GM12864 (cell line): ENCODE measurements at regions not wholly inside any gene's neighbourhood (a gene's known extent, or its start where the extent isn't known, plus 50 kb on each side); places are given as distances from the start of the nearest gene placed in this dataset.

Source experiments
- DNase-seq: peaks from one replicate; pipeline ENCODE4 v3.0.0-alpha.2; 2011; ENCODE audit warnings: low read depth
- H3K4me3 ChIP-seq: 2 replicates; pipeline ENCODE4 v1.5.1; 2011; ENCODE audit warnings: mild to moderate bottlenecking, low read depth, low read length, control low read depth
- CTCF ChIP-seq: IDR thresholded peaks from 2 replicates; pipeline ENCODE4 v1.5.1; 2011; ENCODE audit warnings: low read depth, mild to moderate bottlenecking, moderate library complexity, low read length, control low read depth, inconsistent platforms; ENCODE audit errors: missing control alignments

DNA sequence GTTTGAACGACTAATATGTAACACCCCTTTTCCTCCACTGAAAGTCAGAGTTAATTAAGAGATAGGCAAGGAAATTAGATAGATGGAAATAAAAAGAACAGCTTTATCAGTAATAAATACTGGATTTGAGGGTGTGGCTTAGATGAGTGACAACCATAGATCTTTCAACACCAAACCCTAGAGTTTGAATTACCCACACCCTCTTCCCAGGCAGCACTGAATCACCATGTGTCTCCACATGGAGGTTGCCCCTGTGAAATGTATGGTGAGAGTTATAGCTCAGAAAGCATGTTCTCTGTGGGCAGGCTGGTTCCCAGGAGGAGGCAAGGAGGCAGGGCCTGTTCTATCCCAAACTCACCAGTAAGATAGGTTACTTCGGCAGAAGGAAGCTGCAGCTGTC lies 69.7 kb downstream of the TMEM174 start:
- no peak for DNase-seq
- no peak for TF ChIP-seq CTCF
- H3K4me3 ChIP-seq = no peak overlapping the region

GRCh38 chr5:73238873-73239272 lies 65.9 kb downstream of the TMEM174 start:
- no peak overlapping the region for H3K4me3 ChIP-seq
- no peak for DNase-seq
- TF ChIP-seq CTCF = no peak

- no peak for TF ChIP-seq CTCF
- no peak for DNase-seq
- no peak overlapping the region for H3K4me3 ChIP-seq
Measured at GRCh38 chr5:73236541-73237128, 63.6 kb downstream of the TMEM174 start.

GRCh38 chr5:73234204-73234555 lies 61.2 kb downstream of the TMEM174 start:
- H3K4me3 ChIP-seq = no peak overlapping the region
- no peak for TF ChIP-seq CTCF
- DNase-seq = no peak

- no peak overlapping the region for H3K4me3 ChIP-seq
- TF ChIP-seq CTCF = no peak
- no peak for DNase-seq
Measured at GRCh38 chr5:73233461-73234203, 60.6 kb downstream of the TMEM174 start.

DNA sequence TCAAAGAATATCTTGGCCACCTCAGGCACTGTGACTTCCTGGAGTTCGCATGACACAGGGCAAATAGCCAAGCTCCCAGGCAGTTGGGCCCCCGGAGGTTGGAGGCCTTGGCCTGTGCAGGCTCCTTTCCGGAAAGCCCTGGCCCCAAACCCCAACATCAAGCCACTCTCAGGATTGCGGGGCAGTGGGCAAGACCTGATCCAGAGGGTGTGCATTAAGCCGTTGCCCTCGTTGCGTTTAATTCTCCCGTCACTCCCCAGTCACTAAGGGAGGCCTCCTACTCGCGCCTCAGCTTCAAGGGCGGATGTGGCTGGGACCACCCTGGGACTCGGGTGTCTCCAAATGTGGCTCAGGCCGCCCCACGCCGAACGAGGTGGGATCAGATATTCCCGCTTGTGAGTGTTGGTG lies 60.1 kb downstream of the TMEM174 start:
- no peak for TF ChIP-seq CTCF
- no peak overlapping the region for H3K4me3 ChIP-seq
- DNase-seq = no peak

DNA sequence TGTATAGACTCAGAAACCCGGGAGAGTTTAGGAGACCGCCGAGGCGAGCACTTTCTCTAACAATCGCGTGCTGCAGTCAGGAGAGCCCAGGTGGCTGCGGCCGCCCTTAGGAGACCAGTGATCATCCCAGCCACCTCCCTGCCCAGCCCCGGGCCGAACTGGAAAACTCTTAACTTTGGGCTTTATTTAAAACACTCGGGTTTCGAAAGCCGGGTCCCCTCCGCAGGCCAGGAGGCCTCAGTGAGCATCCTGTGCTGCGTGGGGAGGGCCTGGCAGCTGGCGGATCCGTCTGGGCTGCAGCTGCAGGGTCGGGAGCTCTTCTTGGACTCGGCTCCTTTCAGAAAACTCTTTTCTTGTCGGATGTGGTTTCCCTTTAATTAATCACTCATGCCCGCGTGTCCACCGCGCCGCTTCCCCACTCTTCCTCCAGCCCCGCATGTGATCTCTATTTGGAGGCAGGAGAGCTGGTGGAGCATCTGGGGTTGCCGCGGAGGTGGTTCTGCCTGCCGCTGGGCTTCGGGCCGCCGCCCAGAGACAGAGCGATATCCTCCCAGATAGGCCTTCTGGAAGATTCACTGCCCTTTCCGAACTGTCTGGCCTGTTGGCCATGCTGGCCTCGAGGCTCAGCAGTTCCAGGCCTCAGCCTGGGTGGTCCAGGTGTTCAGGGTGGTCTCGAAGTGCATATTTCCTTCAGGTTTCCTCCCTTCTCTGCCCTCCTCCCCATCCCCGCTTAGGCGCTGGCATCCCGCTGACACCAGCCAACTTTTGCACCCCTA lies 59.5 kb downstream of the TMEM174 start:
- no peak for DNase-seq
- no peak for TF ChIP-seq CTCF
- H3K4me3 ChIP-seq = no peak overlapping the region
